ENCODE measurements at regions not wholly inside any gene's neighbourhood (a gene's known extent, or its start where the extent isn't known, plus 50 kb on each side); places are given as distances from the start of the nearest gene placed in this dataset.

GRCh38 chr10:131733596-131733995, 167.2 kb upstream of the PPP2R2D start:
- Mint-ChIP-seq H3K27ac (ENCODE audit: unreplicated experiment) (no peak overlapping the region), H3K4me3 (no peak overlapping the region)

DNA sequence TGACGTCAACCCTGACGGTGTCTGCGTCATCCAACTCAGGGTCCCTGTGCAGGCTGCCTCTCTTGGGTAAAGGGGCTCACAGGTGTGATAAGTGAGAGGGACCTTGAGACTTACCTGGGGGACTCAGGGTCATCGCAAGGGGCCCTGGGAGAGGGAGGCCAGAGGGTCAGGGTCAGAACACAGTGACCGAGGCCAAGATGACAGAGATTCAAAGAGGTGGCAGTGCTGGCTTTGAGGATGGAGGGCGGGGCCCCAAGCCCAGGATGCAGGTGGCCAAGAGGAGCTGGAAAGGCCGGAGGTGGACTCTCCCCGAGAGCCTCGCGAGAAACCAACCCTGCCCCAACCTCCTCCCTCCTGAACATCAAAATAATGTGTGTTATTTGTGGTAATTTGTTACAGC, 165.2 kb upstream of the PPP2R2D start:
- H3K27me3 Mint-ChIP-seq (ENCODE audit: low read depth) = peaks cover 17% of the 10 kb centered on the region
- TF ChIP-seq CTCF (conservative IDR thresholded peaks at IDR 0.05) = no peak
- H3K4me1 Mint-ChIP-seq = no peaks in the 10 kb centered on the region
- no peak overlapping the region for H3K27ac Mint-ChIP-seq (ENCODE audit: unreplicated experiment)
- H3K4me3 Mint-ChIP-seq = no peak overlapping the region
- DNase-seq (ENCODE audit: low read depth, low spot score) = no peak
- H3K9me3 Mint-ChIP-seq = peaks cover 12% of the 10 kb centered on the region
- H3K36me3 Mint-ChIP-seq (ENCODE audit: low read depth) = peaks cover 4% of the 10 kb centered on the region

More at GRCh38 chr10:131733596-131733995, 167.2 kb upstream of the PPP2R2D start:
- no peak for DNase-seq (ENCODE audit: low read depth, low spot score)
- Mint-ChIP-seq H3K36me3 (ENCODE audit: low read depth) (no peaks in the 10 kb centered on the region), H3K27me3 (ENCODE audit: low read depth) (peaks cover 32% of the 10 kb centered on the region), H3K4me1 (peaks cover 7% of the 10 kb centered on the region), H3K9me3 (peaks cover 2% of the 10 kb centered on the region)
- TF ChIP-seq CTCF (conservative IDR thresholded peaks at IDR 0.05) = no peak

- no peaks in the 10 kb centered on the region for H3K4me1 Mint-ChIP-seq
- H3K4me3 Mint-ChIP-seq = no peak overlapping the region
- no peak for TF ChIP-seq CTCF (conservative IDR thresholded peaks at IDR 0.05)
- peaks cover 9% of the 10 kb centered on the region for H3K27me3 Mint-ChIP-seq (ENCODE audit: low read depth)
- H3K36me3 Mint-ChIP-seq (ENCODE audit: low read depth) = peaks cover 4% of the 10 kb centered on the region
- H3K9me3 Mint-ChIP-seq = peaks cover 12% of the 10 kb centered on the region
- no peak overlapping the region for H3K27ac Mint-ChIP-seq (ENCODE audit: unreplicated experiment)
- DNase-seq (ENCODE audit: low read depth, low spot score) = no peak
Observed at GRCh38 chr10:131736321-131736980, 164.4 kb upstream of the PPP2R2D start.

DNA sequence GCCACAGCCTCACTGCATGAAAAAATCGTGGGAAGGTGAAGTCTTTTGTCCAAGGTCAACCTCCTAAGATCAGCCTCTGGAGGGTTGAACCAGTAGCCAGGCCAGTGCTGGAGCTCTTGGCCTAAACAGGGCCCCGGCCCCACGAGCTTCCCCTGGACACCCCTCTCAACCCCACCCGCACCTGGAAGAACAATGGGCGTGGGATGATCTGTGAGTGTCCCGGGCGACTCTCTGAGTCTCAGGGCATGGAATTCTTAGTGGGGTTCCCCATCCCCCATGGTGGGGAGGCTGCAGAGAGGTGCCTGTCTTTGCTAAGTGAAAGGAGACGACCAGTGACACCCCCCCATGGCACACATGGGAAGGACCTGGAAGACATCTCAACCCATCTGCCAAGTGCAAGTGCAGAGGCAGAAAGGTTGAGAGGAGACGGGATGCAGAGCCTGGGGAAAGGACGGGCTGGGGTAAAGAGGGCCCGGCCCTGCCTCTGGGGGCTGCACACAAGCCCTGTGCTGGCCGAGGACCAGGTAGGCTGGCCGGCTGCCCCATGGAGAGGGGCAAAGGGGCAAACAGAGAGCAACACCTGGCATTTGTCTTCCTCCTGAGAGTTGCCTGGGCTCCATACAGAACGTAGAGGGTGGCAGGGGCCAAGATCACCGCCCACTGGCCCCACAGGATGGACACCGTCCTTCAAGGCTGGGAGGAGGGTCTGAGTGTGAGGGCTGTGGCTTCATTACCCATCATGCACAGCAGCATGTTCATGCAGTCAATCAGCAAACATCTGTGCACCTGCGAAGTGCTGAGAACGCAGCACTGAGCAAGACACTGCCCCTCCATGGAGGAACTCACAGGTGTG, 163.0 kb upstream of the PPP2R2D start:
- no peak for TF ChIP-seq CTCF (conservative IDR thresholded peaks at IDR 0.05)
- H3K4me1 Mint-ChIP-seq = no peaks in the 10 kb centered on the region
- peaks cover 2% of the 10 kb centered on the region for H3K27me3 Mint-ChIP-seq (ENCODE audit: low read depth)
- H3K36me3 Mint-ChIP-seq (ENCODE audit: low read depth) = peaks cover 4% of the 10 kb centered on the region
- no peak overlapping the region for H3K27ac Mint-ChIP-seq (ENCODE audit: unreplicated experiment)
- peaks cover 10% of the 10 kb centered on the region for H3K9me3 Mint-ChIP-seq
- H3K4me3 Mint-ChIP-seq = no peak overlapping the region
- DNase-seq (ENCODE audit: low read depth, low spot score) = no peak

DNA sequence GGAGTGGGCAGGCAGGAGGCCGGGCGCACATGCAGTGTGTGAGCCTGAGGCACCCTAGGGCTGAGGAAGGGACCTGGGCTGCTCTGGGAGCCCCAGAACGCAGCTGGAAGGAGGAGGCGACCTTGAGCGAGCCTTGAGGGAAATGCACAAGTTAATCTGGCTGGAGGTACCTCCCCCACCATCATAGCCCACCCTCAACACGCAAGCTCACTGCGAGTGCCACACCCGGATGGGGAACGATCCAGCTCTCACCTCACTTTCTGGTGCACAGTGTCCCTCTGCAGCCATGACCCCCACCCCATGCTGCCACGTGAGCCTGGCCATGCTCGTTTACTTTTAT, 162.4 kb upstream of the PPP2R2D start:
- DNase-seq (ENCODE audit: low read depth, low spot score) = no peak

More for the DNA sequence above, 162.4 kb upstream of the PPP2R2D start:
- Mint-ChIP-seq H3K4me1 (peaks cover 6% of the 10 kb centered on the region), H3K4me3 (no peak overlapping the region), H3K9me3 (peaks cover 10% of the 10 kb centered on the region), H3K27ac (ENCODE audit: unreplicated experiment) (no peak overlapping the region), H3K36me3 (ENCODE audit: low read depth) (peaks cover 4% of the 10 kb centered on the region), H3K27me3 (ENCODE audit: low read depth) (peaks cover 2% of the 10 kb centered on the region)
- TF ChIP-seq CTCF (conservative IDR thresholded peaks at IDR 0.05) = no peak

Measured in neural crest cell (in vitro differentiated cells).